Sigmoid colon (tissue), 6 donors: ENCODE measurements at regions not wholly inside any gene's neighbourhood (a gene's known extent, or its start where the extent isn't known, plus 50 kb on each side); places are given as distances from the start of the nearest gene placed in this dataset.

Source experiments
- DNase-seq: peaks from one replicate; pipeline ENCODE4 v3.0.0-alpha.2; 2019
- H3K27ac ChIP-seq, 4 donors: fragments of 200-600 bp; sonication (generic); one replicate each; pipeline ENCODE4 v1.5.1; 2016 to 2019; ENCODE audit warnings: mild to moderate bottlenecking in 1 of 4
- H3K27me3 ChIP-seq, 3 donors: fragments of 200-600 bp; sonication (generic); one replicate each; pipeline ENCODE4 v1.5.1; 2019; ENCODE audit warnings: mild to moderate bottlenecking in 1 of 3
- H3K36me3 ChIP-seq, 4 donors: fragments of 200-600 bp; sonication (generic); one replicate each; pipeline ENCODE4 v1.5.1; 2016 to 2019
- H3K4me1 ChIP-seq, 4 donors: fragments of 200-600 bp; sonication (generic); one replicate each; pipeline ENCODE4 v1.5.1; 2017 to 2019
- H3K4me3 ChIP-seq, 4 donors: fragments of 200-600 bp; sonication (generic); one replicate each; pipeline ENCODE4 v1.5.1; 2017 to 2019; ENCODE audit warnings: mild to moderate bottlenecking in 2 of 4, moderate library complexity in 1 of 4
- H3K9me3 ChIP-seq, 4 donors: fragments of 200-600 bp in 3 of 4; sonication (generic) in 3 of 4; one replicate each; pipeline versions ENCODE4 v1.5.1 to v1.6.1; 2013 to 2019
- EP300 ChIP-seq, 4 donors: sonication (generic); formaldehyde crosslinking; IDR thresholded peaks; one replicate each; pipeline ENCODE4 v1.6.1; 2017; ENCODE audit warnings: antibody characterized with exemption in 4 of 4
- POLR2A ChIP-seq, 2 donors: fragments of 450-650 bp; IDR thresholded peaks; one replicate each; pipeline ENCODE4 v1.6.1; 2016; ENCODE audit warnings: antibody characterized with exemption in 2 of 2, mild to moderate bottlenecking in 2 of 2, moderate library complexity in 2 of 2
- POLR2AphosphoS5 ChIP-seq, 4 donors: sonication (generic); formaldehyde crosslinking; IDR thresholded peaks; one replicate each; pipeline ENCODE4 v1.6.1; 2017; ENCODE audit warnings: antibody characterized with exemption in 4 of 4
- WGBS, 2 donors: extraction: QIAGEN DNeasy Blood & Tissue Kit; methylation state at CpG; one replicate each; pipeline ENCODE4 v1.1.7; 2013; 5-methylcytosine and 5-hydroxymethylcytosine counted together
- intact Hi-C: fragments of 100-400 bp; cut with DNase I; formaldehyde crosslinking; loops from one replicate; pipeline ENCODE4 v1.15.1; 2023
- TF ChIP-seq, protein P1 (sequence below), 4 experiments: fragments of 450-650 bp in 3 of 4; fragments of 200-600 bp in 1 of 4; IDR thresholded peaks; one replicate each; pipeline ENCODE4 v1.5.1; 2016 to 2019; ENCODE audit warnings: antibody characterized with exemption in 4 of 4, mild to moderate bottlenecking in 3 of 4, moderate library complexity in 2 of 4
- donor health status: healthy with polysubstance abuse.
- donor health status: healthy.

DNA sequence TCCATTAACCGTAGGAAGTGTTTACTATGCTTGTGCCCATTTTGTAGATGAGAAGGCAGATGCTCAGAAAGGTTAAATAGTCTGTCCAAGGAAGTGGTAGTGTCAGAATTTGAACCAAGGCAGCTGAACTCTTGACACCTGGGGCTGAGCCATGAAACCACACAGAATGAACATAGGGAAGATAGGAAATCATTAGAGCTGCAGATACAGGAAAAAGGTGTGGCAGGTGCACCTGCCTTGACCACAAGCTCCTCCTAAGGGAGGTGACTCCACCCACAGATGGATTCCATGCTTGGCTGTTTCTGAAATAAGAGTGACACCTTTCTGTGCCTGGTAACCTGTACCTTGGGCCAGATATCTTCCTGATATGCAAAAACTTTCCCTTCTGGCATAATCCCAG, 69.9 kb upstream of the IGSF21 start:
- Histone ChIP-seq H3K36me3 (no peaks in the 10 kb centered on the region), H3K4me1 (no peaks in the 10 kb centered on the region), H3K27me3 (peaks cover 0 to 6% (median 0%) of the 10 kb centered on the region in 3 donors), H3K9me3 (no peaks in the 10 kb centered on the region), H3K4me3 (no peak overlapping the region), H3K27ac (no peak overlapping the region)
- DNase-seq, result no peak
- TF ChIP-seq EP300 (IDR thresholded peaks at IDR 0.05) (no peak), POLR2A (IDR thresholded peaks at IDR 0.05) (no peak), POLR2AphosphoS5 (IDR thresholded peaks at IDR 0.05) (no peak)
- TF ChIP-seq, protein P1, sequence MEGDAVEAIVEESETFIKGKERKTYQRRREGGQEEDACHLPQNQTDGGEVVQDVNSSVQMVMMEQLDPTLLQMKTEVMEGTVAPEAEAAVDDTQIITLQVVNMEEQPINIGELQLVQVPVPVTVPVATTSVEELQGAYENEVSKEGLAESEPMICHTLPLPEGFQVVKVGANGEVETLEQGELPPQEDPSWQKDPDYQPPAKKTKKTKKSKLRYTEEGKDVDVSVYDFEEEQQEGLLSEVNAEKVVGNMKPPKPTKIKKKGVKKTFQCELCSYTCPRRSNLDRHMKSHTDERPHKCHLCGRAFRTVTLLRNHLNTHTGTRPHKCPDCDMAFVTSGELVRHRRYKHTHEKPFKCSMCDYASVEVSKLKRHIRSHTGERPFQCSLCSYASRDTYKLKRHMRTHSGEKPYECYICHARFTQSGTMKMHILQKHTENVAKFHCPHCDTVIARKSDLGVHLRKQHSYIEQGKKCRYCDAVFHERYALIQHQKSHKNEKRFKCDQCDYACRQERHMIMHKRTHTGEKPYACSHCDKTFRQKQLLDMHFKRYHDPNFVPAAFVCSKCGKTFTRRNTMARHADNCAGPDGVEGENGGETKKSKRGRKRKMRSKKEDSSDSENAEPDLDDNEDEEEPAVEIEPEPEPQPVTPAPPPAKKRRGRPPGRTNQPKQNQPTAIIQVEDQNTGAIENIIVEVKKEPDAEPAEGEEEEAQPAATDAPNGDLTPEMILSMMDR (IDR thresholded peaks at IDR 0.05), result no peak
- intact Hi-C loops, result no loop called here
- 69 to 89% methylated on average over 1 of the region's 1 CpG for WGBS, 2 donors

DNA sequence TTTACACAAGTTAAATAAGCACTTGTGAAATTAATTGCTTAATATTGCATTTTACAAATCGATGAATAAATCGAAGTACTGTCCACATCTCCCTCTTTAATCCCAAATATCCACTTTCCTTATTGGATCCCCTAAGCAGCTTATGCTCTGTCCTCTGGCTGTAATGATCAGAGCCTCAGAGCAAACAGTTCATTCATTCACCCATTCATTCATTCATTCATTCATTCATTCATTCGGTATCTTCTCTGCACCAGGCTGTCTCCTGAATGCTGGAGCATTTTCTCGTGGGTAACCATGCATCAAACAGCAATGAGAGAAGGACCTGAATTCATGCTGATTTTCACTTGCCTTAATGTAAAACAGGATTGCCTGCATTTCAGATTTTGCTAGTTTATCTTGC, 69.5 kb upstream of the IGSF21 start:
- TF ChIP-seq, protein P1 (IDR thresholded peaks at IDR 0.05), result no peak
- TF ChIP-seq POLR2AphosphoS5 (IDR thresholded peaks at IDR 0.05) (no peak), POLR2A (IDR thresholded peaks at IDR 0.05) (no peak), EP300 (IDR thresholded peaks at IDR 0.05) (no peak)
- Histone ChIP-seq H3K4me3 (no peak overlapping the region), H3K4me1 (no peaks in the 10 kb centered on the region), H3K27ac (no peak overlapping the region), H3K9me3 (no peaks in the 10 kb centered on the region), H3K36me3 (no peaks in the 10 kb centered on the region), H3K27me3 (peaks cover 0 to 4% (median 0%) of the 10 kb centered on the region in 3 donors)
- intact Hi-C loops, result no loop called here
- 78 to 87% methylated on average over 4 of the region's 4 CpGs for WGBS, 2 donors
- DNase-seq, result no peak

DNA sequence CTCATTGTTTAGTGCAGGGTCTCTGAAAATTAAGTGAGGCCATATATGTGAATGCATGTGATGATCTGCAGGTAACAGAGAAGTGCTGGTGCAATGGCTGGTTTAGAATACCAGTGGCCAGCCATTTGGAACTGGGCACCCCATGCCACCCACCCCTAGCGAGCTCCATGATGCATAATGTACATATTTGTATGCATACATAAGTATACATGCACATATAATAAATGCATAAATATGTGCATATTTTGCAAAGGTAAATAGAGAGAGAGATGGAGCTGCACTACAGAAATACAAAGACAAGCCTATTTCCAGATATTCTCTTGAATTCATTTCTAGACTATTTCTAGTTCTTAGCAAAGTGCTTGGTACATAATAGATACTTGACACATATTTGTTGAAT, 68.5 kb upstream of the IGSF21 start:
- H3K27ac ChIP-seq, result no peak overlapping the region
- H3K4me1 ChIP-seq, result no peaks in the 10 kb centered on the region
- H3K36me3 ChIP-seq, result no peaks in the 10 kb centered on the region
- intact Hi-C loops, result no loop called here
- no peak for DNase-seq
- TF ChIP-seq, protein P1 (IDR thresholded peaks at IDR 0.05), result no peak
- no peak for TF ChIP-seq POLR2AphosphoS5 (IDR thresholded peaks at IDR 0.05)
- TF ChIP-seq POLR2A (IDR thresholded peaks at IDR 0.05), result no peak
- TF ChIP-seq EP300 (IDR thresholded peaks at IDR 0.05), result no peak
- WGBS, 2 donors, result 70 to 87% methylated on average over 1 of the region's 1 CpG
- peaks cover 0 to 6% (median 0%) of the 10 kb centered on the region in 3 donors for H3K27me3 ChIP-seq
- no peaks in the 10 kb centered on the region for H3K9me3 ChIP-seq
- H3K4me3 ChIP-seq, result no peak overlapping the region

DNA sequence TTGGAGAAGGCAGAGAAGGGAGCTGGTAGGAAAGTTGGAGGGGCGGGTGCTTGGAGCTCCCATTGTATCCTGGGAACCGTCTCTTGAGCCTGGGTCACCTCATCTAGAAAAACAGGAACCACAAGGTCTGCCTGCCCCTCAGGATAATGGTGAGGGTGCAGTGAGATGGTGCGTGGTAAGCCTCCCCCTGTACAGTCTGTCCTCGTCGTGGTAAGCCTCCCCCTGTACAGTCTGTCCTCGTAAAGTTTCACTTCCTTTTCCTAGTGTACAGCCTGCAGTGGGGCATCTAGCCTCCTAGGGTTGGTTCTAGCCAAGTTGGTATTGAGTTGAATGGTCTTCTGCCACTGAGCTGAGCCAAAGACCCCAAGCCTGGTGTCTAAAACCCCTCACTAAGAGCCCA, 66.5 kb upstream of the IGSF21 start:
- intact Hi-C loops, result no loop called here
- Histone ChIP-seq H3K36me3 (no peaks in the 10 kb centered on the region), H3K9me3 (no peaks in the 10 kb centered on the region), H3K27me3 (peaks cover 0 to 12% (median 0%) of the 10 kb centered on the region in 3 donors), H3K4me3 (no peak overlapping the region), H3K4me1 (no peaks in the 10 kb centered on the region), H3K27ac (no peak overlapping the region)
- TF ChIP-seq EP300 (IDR thresholded peaks at IDR 0.05) (peak in 1 of 4 donors; percentile 73), POLR2A (IDR thresholded peaks at IDR 0.05) (no peak), POLR2AphosphoS5 (IDR thresholded peaks at IDR 0.05) (no peak)
- TF ChIP-seq, protein P1 (IDR thresholded peaks at IDR 0.05), result no peak
- peak; percentile 74 for DNase-seq
- WGBS, 2 donors, result 35 to 56% methylated on average over 6 of the region's 6 CpGs

DNA sequence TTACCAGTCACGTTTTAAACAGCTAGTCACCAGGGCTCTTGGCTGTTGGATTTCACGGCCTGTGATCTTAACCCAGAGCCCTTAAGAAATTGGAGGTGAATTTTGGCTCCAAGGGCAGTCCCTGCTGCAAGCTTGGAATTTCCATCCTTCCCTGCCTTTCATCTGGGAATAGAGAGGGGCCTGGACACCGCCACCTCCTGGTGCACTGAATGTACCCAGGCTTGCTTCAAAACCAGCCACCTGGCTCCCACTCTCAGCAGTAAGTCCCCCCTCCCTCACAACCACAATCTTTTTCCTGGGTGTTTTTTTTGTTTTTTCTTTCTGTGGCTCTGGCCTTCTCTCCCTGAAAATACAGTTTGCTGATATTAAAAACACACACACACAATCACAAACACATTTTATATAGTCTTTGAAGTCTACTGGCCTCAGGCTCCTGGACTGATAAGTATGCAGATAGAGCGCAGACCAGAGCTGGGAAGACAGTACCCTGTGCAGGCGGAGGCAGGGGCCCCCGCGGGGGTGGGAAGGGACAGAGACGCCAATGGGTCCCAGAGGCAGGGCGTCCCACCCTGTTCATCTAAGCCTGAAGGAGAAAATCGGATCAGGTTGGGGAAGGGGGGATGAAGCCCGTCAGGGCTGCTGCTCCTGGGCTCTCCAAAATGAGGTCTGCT, 65.8 kb upstream of the IGSF21 start:
- WGBS, 2 donors, result 68 to 71% methylated on average over 11 of the region's 11 CpGs
- H3K27me3 ChIP-seq, result peaks cover 0 to 16% (median 0%) of the 10 kb centered on the region in 3 donors
- DNase-seq, result no peak
- H3K27ac ChIP-seq, result no peak overlapping the region
- no peak overlapping the region for H3K4me3 ChIP-seq
- intact Hi-C loops, result no loop called here
- no peaks in the 10 kb centered on the region for H3K36me3 ChIP-seq
- H3K4me1 ChIP-seq, result no peaks in the 10 kb centered on the region
- H3K9me3 ChIP-seq, result no peaks in the 10 kb centered on the region
- no peak for TF ChIP-seq EP300 (IDR thresholded peaks at IDR 0.05)
- TF ChIP-seq POLR2A (IDR thresholded peaks at IDR 0.05), result no peak
